ENCODE measurements at regions not wholly inside any gene's neighbourhood (a gene's known extent, or its start where the extent isn't known, plus 50 kb on each side); places are given as distances from the start of the nearest gene placed in this dataset.
A peak's percentile ranks its signal among the peaks of the same experiment; 100 is the strongest.

- Histone ChIP-seq H3K27ac (no peak overlapping the region), H3K4me3 (no peak overlapping the region), H3K9me3 (no peaks in the 10 kb centered on the region), H3K36me3 (no peaks in the 10 kb centered on the region), H3K27me3 (peaks cover 0 to 9% (median 0%) of the 10 kb centered on the region in 3 donors), H3K4me1 (no peaks in the 10 kb centered on the region)
- WGBS, 2 donors: 20 to 64% methylated on average over 7 of the region's 7 CpGs
- TF ChIP-seq POLR2A (IDR thresholded peaks at IDR 0.05) (no peak), EP300 (IDR thresholded peaks at IDR 0.05) (no peak), POLR2AphosphoS5 (IDR thresholded peaks at IDR 0.05) (no peak)
- TF ChIP-seq, protein P1, sequence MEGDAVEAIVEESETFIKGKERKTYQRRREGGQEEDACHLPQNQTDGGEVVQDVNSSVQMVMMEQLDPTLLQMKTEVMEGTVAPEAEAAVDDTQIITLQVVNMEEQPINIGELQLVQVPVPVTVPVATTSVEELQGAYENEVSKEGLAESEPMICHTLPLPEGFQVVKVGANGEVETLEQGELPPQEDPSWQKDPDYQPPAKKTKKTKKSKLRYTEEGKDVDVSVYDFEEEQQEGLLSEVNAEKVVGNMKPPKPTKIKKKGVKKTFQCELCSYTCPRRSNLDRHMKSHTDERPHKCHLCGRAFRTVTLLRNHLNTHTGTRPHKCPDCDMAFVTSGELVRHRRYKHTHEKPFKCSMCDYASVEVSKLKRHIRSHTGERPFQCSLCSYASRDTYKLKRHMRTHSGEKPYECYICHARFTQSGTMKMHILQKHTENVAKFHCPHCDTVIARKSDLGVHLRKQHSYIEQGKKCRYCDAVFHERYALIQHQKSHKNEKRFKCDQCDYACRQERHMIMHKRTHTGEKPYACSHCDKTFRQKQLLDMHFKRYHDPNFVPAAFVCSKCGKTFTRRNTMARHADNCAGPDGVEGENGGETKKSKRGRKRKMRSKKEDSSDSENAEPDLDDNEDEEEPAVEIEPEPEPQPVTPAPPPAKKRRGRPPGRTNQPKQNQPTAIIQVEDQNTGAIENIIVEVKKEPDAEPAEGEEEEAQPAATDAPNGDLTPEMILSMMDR (IDR thresholded peaks at IDR 0.05): no peak
- DNase-seq: no peak
- intact Hi-C loops (cut with DNase I): loop anchor here (10.0 kb wide), 1 partner anchor 1168 kb away; no protein-coding TSS in a partner anchor
Measured at GRCh38 chr2:198316852-198317396, 512.5 kb downstream of the PLCL1 start.

- Histone ChIP-seq H3K36me3 (no peaks in the 10 kb centered on the region), H3K4me3 (no peak overlapping the region), H3K27ac (no peak overlapping the region), H3K9me3 (no peaks in the 10 kb centered on the region), H3K27me3 (peaks cover 0 to 9% (median 0%) of the 10 kb centered on the region in 3 donors), H3K4me1 (no peaks in the 10 kb centered on the region)
- intact Hi-C loops (cut with DNase I): loop anchor here (2.0 to 10.0 kb wide), 2 partner anchors 1169 to 1423 kb away; no protein-coding TSS in a partner anchor
- TF ChIP-seq, protein P1 (IDR thresholded peaks at IDR 0.05): no peak
- TF ChIP-seq EP300 (IDR thresholded peaks at IDR 0.05) (no peak), POLR2AphosphoS5 (IDR thresholded peaks at IDR 0.05) (no peak), POLR2A (IDR thresholded peaks at IDR 0.05) (no peak)
- no peak for DNase-seq
- 7 to 51% methylated on average over 4 of the region's 4 CpGs for WGBS, 2 donors
Measured at GRCh38 chr2:198315791-198316630, 511.6 kb downstream of the PLCL1 start.

DNA sequence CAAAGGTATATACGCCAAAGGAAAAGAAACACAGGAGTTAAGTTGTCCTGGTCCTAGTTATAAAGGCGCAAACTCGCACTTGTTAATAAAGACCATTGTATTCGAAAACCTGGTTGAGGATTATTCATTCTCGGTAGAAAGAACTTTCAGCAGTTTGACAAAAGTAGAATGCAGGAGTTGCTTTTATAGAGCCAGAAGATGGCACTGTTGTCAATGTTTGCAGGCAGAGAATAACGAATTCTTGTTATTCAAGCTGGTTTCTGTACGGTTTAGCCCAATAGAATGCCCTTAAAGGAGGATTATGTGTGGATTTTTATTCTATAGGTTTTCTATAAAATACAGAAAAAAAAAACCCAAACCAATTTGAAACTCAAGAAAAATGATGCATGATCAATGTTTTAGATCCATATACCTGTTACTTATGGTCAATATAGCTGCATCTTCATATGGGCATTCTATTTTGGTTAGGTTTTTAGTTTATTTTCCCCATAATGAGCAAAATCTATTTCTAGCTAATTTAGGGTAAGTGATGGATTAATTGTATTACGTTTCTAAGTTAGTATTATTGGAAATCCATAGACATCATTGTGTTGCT, 510.3 kb downstream of the PLCL1 start:
- H3K4me3 ChIP-seq: no peak overlapping the region
- H3K4me1 ChIP-seq: no peaks in the 10 kb centered on the region
- H3K36me3 ChIP-seq: no peaks in the 10 kb centered on the region
- TF ChIP-seq, protein P1 (IDR thresholded peaks at IDR 0.05): peak in 3 of 4 experiments; percentile 28 to 54 (median 46)
- no peak for TF ChIP-seq POLR2A (IDR thresholded peaks at IDR 0.05)
- H3K9me3 ChIP-seq: no peaks in the 10 kb centered on the region
- intact Hi-C loops (cut with DNase I): loop anchor here (2.0 to 10.0 kb wide), 2 partner anchors 1170 to 1424 kb away; no protein-coding TSS in a partner anchor
- H3K27ac ChIP-seq: no peak overlapping the region
- peaks cover 0 to 9% (median 0%) of the 10 kb centered on the region in 3 donors for H3K27me3 ChIP-seq
- WGBS, 2 donors: 2 to 10% methylated on average over 8 of the region's 8 CpGs
- no peak for DNase-seq

GRCh38 chr2:198312596-198313483, 508.4 kb downstream of the PLCL1 start:
- WGBS, 2 donors: 13 to 60% methylated on average over 11 of the region's 11 CpGs
- Histone ChIP-seq H3K27ac (no peak overlapping the region), H3K27me3 (no peaks in the 10 kb centered on the region), H3K4me3 (no peak overlapping the region), H3K9me3 (no peaks in the 10 kb centered on the region), H3K36me3 (no peaks in the 10 kb centered on the region), H3K4me1 (no peaks in the 10 kb centered on the region)
- no peak for DNase-seq
- TF ChIP-seq POLR2AphosphoS5 (IDR thresholded peaks at IDR 0.05): no peak
- TF ChIP-seq EP300 (IDR thresholded peaks at IDR 0.05): no peak
- TF ChIP-seq, protein P1 (IDR thresholded peaks at IDR 0.05): no peak
- no peak for TF ChIP-seq POLR2A (IDR thresholded peaks at IDR 0.05)
- intact Hi-C loops (cut with DNase I): loop anchor here (10.0 kb wide), 1 partner anchor 1172 kb away; no protein-coding TSS in a partner anchor

Measured in sigmoid colon (tissue), 6 donors.